ENCODE measurements at regions not wholly inside any gene's neighbourhood (a gene's known extent, or its start where the extent isn't known, plus 50 kb on each side); places are given as distances from the start of the nearest gene placed in this dataset.

DNA sequence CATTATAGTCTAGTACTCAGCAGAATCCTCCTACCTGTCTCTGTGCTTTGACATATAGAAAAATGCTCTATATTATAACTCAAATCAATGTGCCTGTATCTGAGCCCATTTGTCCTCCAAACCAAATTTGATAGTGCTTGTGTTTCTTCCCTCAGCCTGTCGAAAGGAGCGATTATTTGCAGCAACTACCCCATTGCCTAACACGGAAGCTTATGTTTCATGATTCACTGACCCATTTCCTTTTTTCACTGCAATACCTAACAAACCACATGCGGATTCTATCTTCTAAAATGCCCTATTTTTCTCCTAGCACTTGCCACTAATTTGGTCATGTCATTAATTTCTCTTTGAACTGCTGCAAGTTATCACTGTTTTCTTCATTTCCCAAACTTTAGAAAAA is 1220.6 kb upstream of the CADM2 start:
- TF ChIP-seq POLR2A (IDR thresholded peaks at IDR 0.05): no peak
- TF ChIP-seq POLR2AphosphoS5 (IDR thresholded peaks at IDR 0.05): no peak
- TF ChIP-seq, protein P1, sequence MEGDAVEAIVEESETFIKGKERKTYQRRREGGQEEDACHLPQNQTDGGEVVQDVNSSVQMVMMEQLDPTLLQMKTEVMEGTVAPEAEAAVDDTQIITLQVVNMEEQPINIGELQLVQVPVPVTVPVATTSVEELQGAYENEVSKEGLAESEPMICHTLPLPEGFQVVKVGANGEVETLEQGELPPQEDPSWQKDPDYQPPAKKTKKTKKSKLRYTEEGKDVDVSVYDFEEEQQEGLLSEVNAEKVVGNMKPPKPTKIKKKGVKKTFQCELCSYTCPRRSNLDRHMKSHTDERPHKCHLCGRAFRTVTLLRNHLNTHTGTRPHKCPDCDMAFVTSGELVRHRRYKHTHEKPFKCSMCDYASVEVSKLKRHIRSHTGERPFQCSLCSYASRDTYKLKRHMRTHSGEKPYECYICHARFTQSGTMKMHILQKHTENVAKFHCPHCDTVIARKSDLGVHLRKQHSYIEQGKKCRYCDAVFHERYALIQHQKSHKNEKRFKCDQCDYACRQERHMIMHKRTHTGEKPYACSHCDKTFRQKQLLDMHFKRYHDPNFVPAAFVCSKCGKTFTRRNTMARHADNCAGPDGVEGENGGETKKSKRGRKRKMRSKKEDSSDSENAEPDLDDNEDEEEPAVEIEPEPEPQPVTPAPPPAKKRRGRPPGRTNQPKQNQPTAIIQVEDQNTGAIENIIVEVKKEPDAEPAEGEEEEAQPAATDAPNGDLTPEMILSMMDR (IDR thresholded peaks at IDR 0.05): no peak

Data from suprapubic skin (tissue), 4 donors.